Rectal smooth muscle tissue (tissue), 1 donor: ENCODE measurements at regions not wholly inside any gene's neighbourhood (a gene's known extent, or its start where the extent isn't known, plus 50 kb on each side); places are given as distances from the start of the nearest gene placed in this dataset.
"Not testable (repeated sequence)": the region's sequence is repeated elsewhere in the genome, so short reads cannot be mapped to it uniquely, and the experiment has no call there.

Source experiments
- H3K27ac ChIP-seq: one replicate; pipeline ENCODE4 v1.7.0; 2013; ENCODE audit warnings: low read depth, low read length, inconsistent platforms
- H3K27me3 ChIP-seq: one replicate; pipeline ENCODE4 v1.7.0; 2013; ENCODE audit warnings: low read length; ENCODE audit not compliant: control insufficient read depth, insufficient read depth
- H3K36me3 ChIP-seq: one replicate; pipeline ENCODE4 v1.7.0; 2013; ENCODE audit warnings: low read length; ENCODE audit not compliant: control insufficient read depth, insufficient read depth
- H3K4me1 ChIP-seq: one replicate; pipeline ENCODE4 v1.7.0; 2013; ENCODE audit warnings: low read length; ENCODE audit not compliant: control insufficient read depth, insufficient read depth
- H3K4me3 ChIP-seq: one replicate; pipeline ENCODE4 v1.7.0; 2013; ENCODE audit warnings: low read length
- H3K9ac ChIP-seq: one replicate; pipeline ENCODE4 v1.7.0; 2013; ENCODE audit warnings: low read length

DNA sequence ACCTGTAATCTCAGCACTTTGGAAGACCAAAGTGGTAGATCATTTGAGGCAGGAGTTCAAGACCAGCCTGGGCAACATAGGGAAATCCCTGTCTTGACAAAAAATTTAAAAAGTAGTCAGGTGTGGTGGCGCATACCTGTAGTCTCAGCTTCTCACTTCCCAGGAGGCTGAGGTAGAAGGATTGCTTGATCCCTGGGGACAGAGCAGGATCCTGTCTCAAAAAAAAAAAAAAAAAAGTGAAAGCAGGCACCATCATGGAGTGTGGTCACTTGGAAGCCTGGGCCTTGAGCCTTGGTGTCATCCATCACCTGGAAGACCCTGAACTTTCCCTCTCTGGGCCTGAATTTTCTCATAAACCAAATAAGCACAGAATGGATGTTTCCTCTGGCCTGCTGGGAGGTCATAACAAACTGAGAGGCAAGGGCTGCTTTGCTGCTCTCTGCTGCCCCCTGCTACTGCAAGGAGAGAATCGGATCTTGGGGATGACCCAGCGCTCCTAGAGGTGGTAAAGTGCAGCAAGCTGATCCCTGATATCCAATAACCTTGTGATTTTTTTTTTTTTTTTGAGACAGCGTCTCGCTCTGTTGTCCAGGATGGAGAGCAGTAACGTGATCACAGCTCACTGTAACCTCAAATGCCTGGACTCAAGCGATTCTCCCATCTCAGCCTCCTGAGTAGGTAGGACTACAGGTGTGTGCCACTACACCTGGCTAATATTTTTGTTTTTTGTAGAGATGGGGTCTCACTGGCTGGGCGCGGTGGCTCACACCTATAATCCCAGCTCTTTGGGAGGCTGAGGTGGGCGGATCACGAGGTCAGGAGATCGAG lies 75.9 kb upstream of the RNU2-1 start:
- H3K36me3 ChIP-seq = no peaks in the 10 kb centered on the region
- H3K4me1 ChIP-seq = no peaks in the 10 kb centered on the region
- no peaks in the 10 kb centered on the region for H3K27me3 ChIP-seq
- H3K9ac ChIP-seq = no peak overlapping the region
- no peak overlapping the region for H3K27ac ChIP-seq
- H3K4me3 ChIP-seq = no peak overlapping the region

GRCh38 chr17:43308999-43309398 lies 75.2 kb upstream of the RNU2-1 start:
- H3K36me3 ChIP-seq = no peaks in the 10 kb centered on the region
- H3K4me3 ChIP-seq = no peak overlapping the region
- no peaks in the 10 kb centered on the region for H3K27me3 ChIP-seq
- no peak overlapping the region for H3K27ac ChIP-seq
- no peaks in the 10 kb centered on the region for H3K4me1 ChIP-seq
- H3K9ac ChIP-seq = no peak overlapping the region

DNA sequence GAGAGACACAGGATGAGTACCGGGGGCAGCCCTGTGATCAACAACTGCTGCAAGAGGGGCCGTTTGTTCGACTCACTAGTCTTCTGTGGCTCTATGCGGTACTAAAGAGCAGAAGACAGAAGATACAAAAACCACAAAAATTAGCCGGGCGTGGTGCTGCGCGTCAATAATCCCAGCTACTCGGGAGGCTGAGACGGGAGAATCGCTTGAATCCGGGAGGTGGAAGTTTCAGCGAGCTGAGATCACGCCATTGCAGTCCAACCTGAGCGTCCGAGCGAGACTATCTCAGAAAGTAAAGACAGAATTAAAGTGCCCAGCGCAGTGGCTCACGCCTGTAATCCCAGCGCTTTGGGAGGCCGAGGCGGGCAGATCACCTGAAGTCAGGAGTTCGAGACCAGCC lies 71.0 kb upstream of the RNU2-1 start:
- H3K9ac ChIP-seq, H3K36me3 ChIP-seq, H3K27ac ChIP-seq, H3K27me3 ChIP-seq, H3K4me1 ChIP-seq, H3K4me3 ChIP-seq: not testable (repeated sequence)

DNA sequence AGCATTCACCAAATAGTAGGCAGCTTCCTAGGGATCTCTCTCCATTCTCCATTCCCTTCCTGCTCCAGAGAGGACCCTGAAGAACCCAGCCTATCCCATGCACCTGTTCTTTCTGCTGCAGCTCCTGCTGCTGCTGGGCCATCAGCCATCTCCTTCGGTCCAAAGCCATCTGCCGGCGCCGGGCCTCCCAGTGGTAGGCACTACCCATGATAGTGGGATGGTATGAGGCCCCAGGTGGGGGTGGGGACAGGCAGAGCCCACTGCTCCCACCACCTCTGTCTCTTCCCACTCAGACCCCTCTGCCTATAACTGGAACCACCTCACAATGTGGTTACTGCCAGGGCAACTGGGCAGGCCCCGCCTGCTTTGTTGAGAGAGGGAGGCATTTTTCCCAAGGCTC lies 69.3 kb upstream of the RNU2-1 start:
- not testable (repeated sequence) for H3K9ac ChIP-seq, H3K27ac ChIP-seq, H3K27me3 ChIP-seq, H3K36me3 ChIP-seq, H3K4me1 ChIP-seq, H3K4me3 ChIP-seq

DNA sequence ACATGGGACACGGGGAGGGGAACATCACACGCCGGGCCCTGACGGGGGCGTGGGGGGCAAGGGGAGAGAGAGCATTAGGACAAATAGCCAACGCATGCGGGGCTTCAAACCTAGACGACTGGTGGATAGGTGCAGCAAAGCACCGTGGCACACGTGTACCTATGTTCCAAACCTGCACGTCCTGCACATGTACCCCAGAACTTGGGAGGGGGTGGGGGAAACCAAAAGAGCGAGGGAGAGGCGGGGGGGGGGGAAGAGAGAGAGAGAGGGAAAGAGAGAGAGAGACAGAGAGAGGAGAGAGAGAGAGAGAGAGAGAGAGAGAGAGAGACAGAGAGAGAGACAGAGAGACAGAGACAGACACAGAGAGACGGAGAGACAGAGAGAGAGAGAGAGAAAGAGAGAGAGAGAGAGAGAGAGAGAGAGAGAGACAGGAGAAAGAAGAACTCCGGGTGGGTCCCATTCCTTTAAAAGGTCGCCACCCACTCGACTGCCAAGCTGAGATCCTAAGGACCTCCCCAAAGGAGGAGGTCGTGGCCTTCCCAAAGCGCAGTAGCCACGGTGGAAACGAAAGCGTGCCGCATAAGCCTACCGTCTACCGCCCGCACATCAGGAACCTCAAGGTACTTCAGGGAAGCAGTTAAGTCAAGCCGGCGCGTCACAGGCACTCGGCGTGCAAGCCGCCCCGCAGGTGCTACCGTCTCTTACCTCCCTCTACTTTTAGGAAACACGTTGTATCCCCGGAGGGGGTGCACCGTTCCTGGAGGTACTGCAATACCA lies 65.7 kb upstream of the RNU2-1 start:
- not testable (repeated sequence) for H3K9ac ChIP-seq, H3K4me3 ChIP-seq, H3K36me3 ChIP-seq, H3K27ac ChIP-seq, H3K4me1 ChIP-seq, H3K27me3 ChIP-seq

GRCh38 chr17:43289670-43290069 lies 55.9 kb upstream of the RNU2-1 start:
- H3K27ac ChIP-seq, H3K36me3 ChIP-seq, H3K4me1 ChIP-seq, H3K4me3 ChIP-seq, H3K9ac ChIP-seq, H3K27me3 ChIP-seq: not testable (repeated sequence)

DNA sequence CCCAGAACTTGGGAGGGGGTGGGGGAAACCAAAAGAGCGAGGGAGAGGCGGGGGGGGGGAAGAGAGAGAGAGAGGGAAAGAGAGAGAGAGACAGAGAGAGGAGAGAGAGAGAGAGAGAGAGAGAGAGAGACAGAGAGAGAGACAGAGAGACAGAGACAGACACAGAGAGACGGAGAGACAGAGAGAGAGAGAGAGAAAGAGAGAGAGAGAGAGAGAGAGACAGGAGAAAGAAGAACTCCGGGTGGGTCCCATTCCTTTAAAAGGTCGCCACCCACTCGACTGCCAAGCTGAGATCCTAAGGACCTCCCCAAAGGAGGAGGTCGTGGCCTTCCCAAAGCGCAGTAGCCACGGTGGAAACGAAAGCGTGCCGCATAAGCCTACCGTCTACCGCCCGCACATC lies 49.8 kb upstream of the RNU2-1 start:
- H3K27me3 ChIP-seq, H3K4me1 ChIP-seq, H3K27ac ChIP-seq, H3K4me3 ChIP-seq, H3K9ac ChIP-seq, H3K36me3 ChIP-seq: not testable (repeated sequence)
